ENCODE measurements at regions not wholly inside any gene's neighbourhood (a gene's known extent, or its start where the extent isn't known, plus 50 kb on each side); places are given as distances from the start of the nearest gene placed in this dataset.

DNA sequence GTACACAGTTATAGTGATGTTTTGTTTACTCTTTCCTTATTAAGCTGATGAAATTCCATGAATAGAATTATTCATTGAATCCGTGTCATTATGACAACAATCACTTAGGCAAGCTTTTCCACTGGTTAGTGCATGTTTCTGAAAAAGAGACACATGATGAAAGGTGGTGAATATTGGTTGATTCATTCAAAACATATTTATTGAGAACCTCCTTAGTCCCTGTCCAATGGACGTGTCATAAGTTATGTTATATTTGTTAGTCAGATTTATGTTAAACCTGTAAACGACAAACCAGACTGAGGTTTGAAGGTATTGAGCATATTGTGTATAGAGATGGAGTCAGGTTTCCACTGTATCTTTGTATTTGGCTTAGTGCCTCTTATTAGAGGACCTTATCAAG, 1888.9 kb upstream of the CDH6 start:
- H3K4me1 ChIP-seq, result no peaks in the 10 kb centered on the region
- H3K27ac ChIP-seq, result no peak overlapping the region
- intact Hi-C loops (cut with DNase I), result no loop called here
- ATAC-seq (no peak), DNase-seq (no peak)
- no peaks in the 10 kb centered on the region for H3K9me3 ChIP-seq
- no peak for TF ChIP-seq POLR2A (IDR thresholded peaks at IDR 0.05)
- TF ChIP-seq, protein P1, sequence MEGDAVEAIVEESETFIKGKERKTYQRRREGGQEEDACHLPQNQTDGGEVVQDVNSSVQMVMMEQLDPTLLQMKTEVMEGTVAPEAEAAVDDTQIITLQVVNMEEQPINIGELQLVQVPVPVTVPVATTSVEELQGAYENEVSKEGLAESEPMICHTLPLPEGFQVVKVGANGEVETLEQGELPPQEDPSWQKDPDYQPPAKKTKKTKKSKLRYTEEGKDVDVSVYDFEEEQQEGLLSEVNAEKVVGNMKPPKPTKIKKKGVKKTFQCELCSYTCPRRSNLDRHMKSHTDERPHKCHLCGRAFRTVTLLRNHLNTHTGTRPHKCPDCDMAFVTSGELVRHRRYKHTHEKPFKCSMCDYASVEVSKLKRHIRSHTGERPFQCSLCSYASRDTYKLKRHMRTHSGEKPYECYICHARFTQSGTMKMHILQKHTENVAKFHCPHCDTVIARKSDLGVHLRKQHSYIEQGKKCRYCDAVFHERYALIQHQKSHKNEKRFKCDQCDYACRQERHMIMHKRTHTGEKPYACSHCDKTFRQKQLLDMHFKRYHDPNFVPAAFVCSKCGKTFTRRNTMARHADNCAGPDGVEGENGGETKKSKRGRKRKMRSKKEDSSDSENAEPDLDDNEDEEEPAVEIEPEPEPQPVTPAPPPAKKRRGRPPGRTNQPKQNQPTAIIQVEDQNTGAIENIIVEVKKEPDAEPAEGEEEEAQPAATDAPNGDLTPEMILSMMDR (IDR thresholded peaks at IDR 0.05), result no peak
- H3K27me3 ChIP-seq, result no peaks in the 10 kb centered on the region
- 45 to 56% methylated on average over 3 of the region's 3 CpGs for WGBS, 2 donors
- no peaks in the 10 kb centered on the region for H3K36me3 ChIP-seq (replicated peaks in 1 of 2; ENCODE audit: insufficient read depth in 1 of 2, low read depth in 2 of 2)
- no peak overlapping the region for H3K4me3 ChIP-seq

DNA sequence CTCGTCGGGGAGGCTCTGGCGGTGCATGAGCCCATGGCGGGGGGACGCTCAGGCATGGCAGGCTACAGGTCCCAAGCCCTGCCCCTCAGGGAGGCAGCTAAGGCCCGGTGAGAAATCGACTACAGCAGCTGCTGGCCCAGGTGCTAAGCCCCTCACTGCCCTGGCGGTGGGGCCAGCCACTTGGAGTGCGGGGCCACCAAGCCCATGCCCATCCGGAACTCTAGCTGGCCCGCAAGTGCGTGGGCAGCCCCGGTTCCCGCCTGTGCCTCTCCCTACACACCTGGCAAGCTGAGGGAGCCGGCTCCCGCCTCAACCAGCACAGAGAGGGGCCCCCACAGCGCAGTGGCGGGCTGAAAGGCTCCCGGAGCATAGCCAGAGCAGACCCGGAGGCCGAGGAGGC, 1896.9 kb upstream of the CDH6 start:
- no peak overlapping the region for H3K4me3 ChIP-seq
- WGBS, 2 donors, result 76 to 100% methylated on average over 2 to 21 of the region's 21 CpGs
- H3K27me3 ChIP-seq, result no peaks in the 10 kb centered on the region
- ATAC-seq (no peak), DNase-seq (no peak)
- H3K4me1 ChIP-seq, result no peaks in the 10 kb centered on the region
- no peak overlapping the region for H3K27ac ChIP-seq
- H3K36me3 ChIP-seq (replicated peaks in 1 of 2; ENCODE audit: insufficient read depth in 1 of 2, low read depth in 2 of 2), result no peaks in the 10 kb centered on the region
- no peak for TF ChIP-seq POLR2A (IDR thresholded peaks at IDR 0.05)
- TF ChIP-seq, protein P1 (IDR thresholded peaks at IDR 0.05), result no peak
- H3K9me3 ChIP-seq, result no peaks in the 10 kb centered on the region
- intact Hi-C loops (cut with DNase I), result no loop called here

DNA sequence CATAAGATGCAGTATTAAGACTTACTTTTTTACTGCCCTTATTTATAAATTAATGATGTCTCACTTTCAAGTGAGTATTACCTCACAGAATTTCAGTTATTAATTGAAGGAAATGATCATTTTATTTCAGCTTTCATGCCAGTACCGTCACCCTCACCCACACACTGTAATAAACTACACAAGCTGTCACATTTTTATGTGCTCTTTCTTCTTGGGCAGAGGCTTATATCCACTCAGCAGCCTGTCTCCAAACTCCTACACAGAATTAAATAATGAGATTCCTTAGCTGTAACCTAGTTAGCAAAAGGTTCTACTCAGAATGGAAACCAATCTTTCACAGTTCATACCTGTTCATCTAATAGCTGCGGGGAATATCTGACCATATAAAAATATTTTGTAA, 1915.8 kb upstream of the CDH6 start:
- 42 to 50% methylated on average over 2 of the region's 2 CpGs for WGBS, 2 donors
- no peak for ATAC-seq
- no peaks in the 10 kb centered on the region for H3K9me3 ChIP-seq
- no peaks in the 10 kb centered on the region for H3K36me3 ChIP-seq (replicated peaks in 1 of 2; ENCODE audit: insufficient read depth in 1 of 2, low read depth in 2 of 2)
- intact Hi-C loops (cut with DNase I), result no loop called here
- H3K27me3 ChIP-seq, result no peaks in the 10 kb centered on the region
- H3K27ac ChIP-seq, result no peak overlapping the region
- DNase-seq, result no peak
- TF ChIP-seq, protein P1 (IDR thresholded peaks at IDR 0.05), result no peak
- TF ChIP-seq POLR2A (IDR thresholded peaks at IDR 0.05), result no peak
- H3K4me1 ChIP-seq, result no peaks in the 10 kb centered on the region
- H3K4me3 ChIP-seq, result no peak overlapping the region

DNA sequence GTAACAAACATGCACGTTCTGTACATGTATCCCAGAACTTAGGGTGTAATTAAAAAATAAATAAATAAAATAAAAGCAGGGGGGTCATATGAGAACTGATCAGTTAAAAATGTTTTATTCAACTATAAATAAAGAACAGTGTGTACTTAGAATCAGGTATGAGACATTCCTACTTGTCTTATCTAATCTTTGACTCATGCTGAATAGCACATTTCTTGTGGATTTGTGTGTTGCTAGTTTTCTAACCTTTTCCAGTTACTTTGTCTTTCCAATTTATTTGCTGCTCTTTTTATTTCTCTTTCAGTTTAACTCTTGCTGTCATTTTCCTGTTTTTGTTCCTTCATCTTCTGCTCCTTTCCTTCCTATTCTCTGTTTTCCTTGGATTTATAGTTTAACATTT, 1917.1 kb upstream of the CDH6 start:
- ATAC-seq (no peak), DNase-seq (no peak)
- Histone ChIP-seq H3K36me3 (replicated peaks in 1 of 2; ENCODE audit: insufficient read depth in 1 of 2, low read depth in 2 of 2) (no peaks in the 10 kb centered on the region), H3K27ac (no peak overlapping the region), H3K9me3 (no peaks in the 10 kb centered on the region), H3K4me3 (no peak overlapping the region), H3K27me3 (no peaks in the 10 kb centered on the region), H3K4me1 (no peaks in the 10 kb centered on the region)
- intact Hi-C loops (cut with DNase I), result no loop called here
- TF ChIP-seq, protein P1 (IDR thresholded peaks at IDR 0.05), result no peak
- no peak for TF ChIP-seq POLR2A (IDR thresholded peaks at IDR 0.05)
- 59 to 70% methylated on average over 1 of the region's 1 CpG for WGBS, 2 donors

DNA sequence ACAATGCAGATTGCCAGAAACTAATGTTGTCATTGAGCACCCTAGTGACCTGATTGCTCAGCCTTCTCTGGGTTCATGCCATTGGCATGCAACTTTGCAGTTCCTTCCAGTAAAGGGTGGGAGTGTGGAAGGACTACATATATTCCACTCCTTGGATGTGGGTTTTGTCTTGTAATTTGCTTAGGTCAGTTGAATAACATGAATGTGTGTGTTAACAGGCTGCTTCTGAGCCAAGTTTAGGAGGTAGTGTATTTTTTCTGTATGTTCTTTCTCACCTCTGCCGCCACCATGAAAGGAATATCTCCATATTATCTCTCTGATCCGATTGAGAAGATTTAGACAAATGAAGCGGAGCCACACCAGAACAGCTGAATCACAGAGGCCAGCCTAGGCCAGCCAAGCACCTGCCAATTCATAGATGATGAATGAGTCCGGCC, 1929.6 kb upstream of the CDH6 start:
- intact Hi-C loops (cut with DNase I), result no loop called here
- TF ChIP-seq, protein P1 (IDR thresholded peaks at IDR 0.05), result no peak
- TF ChIP-seq POLR2A (IDR thresholded peaks at IDR 0.05), result no peak
- DNase-seq, result no peak
- 60 to 64% methylated on average over 4 of the region's 4 CpGs for WGBS, 2 donors
- H3K4me1 ChIP-seq, result no peaks in the 10 kb centered on the region
- no peaks in the 10 kb centered on the region for H3K27me3 ChIP-seq
- H3K4me3 ChIP-seq, result no peak overlapping the region
- no peaks in the 10 kb centered on the region for H3K36me3 ChIP-seq (replicated peaks in 1 of 2; ENCODE audit: insufficient read depth in 1 of 2, low read depth in 2 of 2)
- ATAC-seq, result no peak
- no peak overlapping the region for H3K27ac ChIP-seq
- H3K9me3 ChIP-seq, result no peaks in the 10 kb centered on the region

Data from body of pancreas (tissue), 4 donors.